Hepatocyte (in vitro differentiated cells): ENCODE measurements at regions not wholly inside any gene's neighbourhood (a gene's known extent, or its start where the extent isn't known, plus 50 kb on each side); places are given as distances from the start of the nearest gene placed in this dataset.

Experiments
- EZH2 ChIP-seq: fragments of 200-600 bp; sonication (generic); IDR thresholded peaks from 2 replicates; pipeline ENCODE4 v1.6.1; 2016; ENCODE audit warnings: antibody characterized with exemption, mild to moderate bottlenecking, borderline replicate concordance
- EZH2phosphoT487 ChIP-seq: fragments of 200-600 bp; sonication (generic); IDR thresholded peaks from one replicate; pipeline ENCODE4 v1.6.1; 2018; ENCODE audit warnings: antibody characterized with exemption, mild to moderate bottlenecking, low read depth, moderate library complexity; ENCODE audit not compliant: unreplicated experiment, severe bottlenecking
- TF ChIP-seq, protein P1 (sequence below): fragments of 200-600 bp; sonication (generic); IDR thresholded peaks from 2 replicates; pipeline ENCODE4 v1.5.1; 2016; ENCODE audit warnings: antibody characterized with exemption, mild to moderate bottlenecking; ENCODE audit not compliant: poor library complexity

DNA sequence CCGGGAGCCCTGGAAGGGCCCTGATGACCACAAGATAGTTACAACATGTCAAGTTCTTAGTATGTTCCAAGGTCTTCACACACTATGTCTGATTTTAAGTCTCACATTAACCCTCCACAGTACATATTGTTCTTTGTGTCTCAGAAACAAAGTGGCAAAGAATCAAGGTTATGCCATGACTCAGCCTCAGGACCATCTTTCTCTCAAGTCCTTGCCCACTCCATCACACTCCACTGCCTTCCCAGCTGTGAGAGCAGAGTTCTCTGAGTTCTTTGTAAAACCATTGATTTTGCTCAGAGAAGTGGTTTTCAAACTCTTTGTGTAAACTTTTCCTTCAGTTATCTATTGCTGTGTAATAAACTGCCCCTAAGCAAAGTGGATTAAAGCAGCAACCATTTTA is 67.9 kb upstream of the C3orf80 start:
- TF ChIP-seq, protein P1, sequence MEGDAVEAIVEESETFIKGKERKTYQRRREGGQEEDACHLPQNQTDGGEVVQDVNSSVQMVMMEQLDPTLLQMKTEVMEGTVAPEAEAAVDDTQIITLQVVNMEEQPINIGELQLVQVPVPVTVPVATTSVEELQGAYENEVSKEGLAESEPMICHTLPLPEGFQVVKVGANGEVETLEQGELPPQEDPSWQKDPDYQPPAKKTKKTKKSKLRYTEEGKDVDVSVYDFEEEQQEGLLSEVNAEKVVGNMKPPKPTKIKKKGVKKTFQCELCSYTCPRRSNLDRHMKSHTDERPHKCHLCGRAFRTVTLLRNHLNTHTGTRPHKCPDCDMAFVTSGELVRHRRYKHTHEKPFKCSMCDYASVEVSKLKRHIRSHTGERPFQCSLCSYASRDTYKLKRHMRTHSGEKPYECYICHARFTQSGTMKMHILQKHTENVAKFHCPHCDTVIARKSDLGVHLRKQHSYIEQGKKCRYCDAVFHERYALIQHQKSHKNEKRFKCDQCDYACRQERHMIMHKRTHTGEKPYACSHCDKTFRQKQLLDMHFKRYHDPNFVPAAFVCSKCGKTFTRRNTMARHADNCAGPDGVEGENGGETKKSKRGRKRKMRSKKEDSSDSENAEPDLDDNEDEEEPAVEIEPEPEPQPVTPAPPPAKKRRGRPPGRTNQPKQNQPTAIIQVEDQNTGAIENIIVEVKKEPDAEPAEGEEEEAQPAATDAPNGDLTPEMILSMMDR: no peak
- TF ChIP-seq EZH2 (no peak), EZH2phosphoT487 (no peak)
